ENCODE measurements at regions not wholly inside any gene's neighbourhood (a gene's known extent, or its start where the extent isn't known, plus 50 kb on each side); places are given as distances from the start of the nearest gene placed in this dataset.

DNA sequence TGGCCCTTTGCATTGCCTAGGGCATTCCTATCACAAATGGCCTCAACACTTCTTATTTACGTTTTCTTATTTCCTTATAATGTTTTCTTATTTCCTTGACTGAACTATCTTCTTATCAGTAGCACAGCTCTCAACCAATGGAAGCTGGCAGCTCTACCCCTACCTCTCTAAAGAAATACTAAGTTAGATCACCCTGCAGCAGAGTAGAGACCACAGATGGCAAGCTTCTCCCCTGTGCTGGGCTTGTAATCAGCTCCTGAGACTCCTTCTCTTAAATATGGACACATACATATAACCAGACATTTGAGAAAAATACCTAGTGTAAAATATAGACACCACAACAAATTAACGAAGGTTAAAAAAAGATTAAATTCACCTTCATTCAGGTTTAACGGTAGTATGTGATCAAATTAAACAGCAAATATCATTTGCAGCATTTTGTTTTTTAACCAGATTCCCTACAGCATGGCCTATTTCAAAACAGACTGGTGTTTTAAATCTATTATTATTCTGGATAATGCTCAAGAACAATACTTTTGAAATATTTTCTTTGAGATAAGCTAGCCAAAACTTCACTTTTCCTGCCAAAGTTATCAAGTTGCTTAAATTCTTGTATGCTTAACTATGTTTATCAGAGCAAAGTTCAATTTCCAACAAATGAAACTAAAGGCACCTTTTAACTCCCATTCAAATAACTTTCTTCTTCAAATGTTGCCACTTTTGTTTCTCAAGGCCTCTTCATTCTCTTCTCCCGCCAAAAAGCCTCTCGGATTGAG, 54.3 kb downstream of the SLC41A2 start:
- Histone ChIP-seq H3K9me3 (ENCODE audit: insufficient read depth in 2 of 2, low read depth in 1 of 2, low read length in 1 of 2) (no peaks in the 10 kb centered on the region), H2BK120ac (replicated peaks; ENCODE audit: low read depth, low read length) (no peak overlapping the region), H3K4ac (replicated peaks; ENCODE audit: insufficient read length, low read depth, low read length) (no peak overlapping the region), H4K5ac (ENCODE audit: insufficient read length, low read depth, low read length) (no peak overlapping the region), H3K4me2 (ENCODE audit: insufficient read depth in 1 of 2, low read depth in 2 of 2, low read length in 2 of 2) (no peak overlapping the region), H3K23ac (ENCODE audit: insufficient read length) (no peak overlapping the region), H3K36me3 (ENCODE audit: control insufficient read depth in 2 of 4, insufficient read depth in 4 of 4, low read length in 3 of 4) (no peaks in the 10 kb centered on the region; a peak in 1 of 8 replicates), H2AK5ac (ENCODE audit: low read depth, low read length) (no peak overlapping the region), H4K20me1 (replicated peaks in 1 of 2; ENCODE audit: control insufficient read depth in 1 of 2, insufficient read depth in 2 of 2, low read length in 2 of 2) (no peaks in the 10 kb centered on the region), H3K79me2 (ENCODE audit: control insufficient read depth in 1 of 2, insufficient read depth in 2 of 2, low read length in 2 of 2) (no peaks in the 10 kb centered on the region), H4K8ac (ENCODE audit: extremely low read depth, insufficient read depth, low read length) (no peak overlapping the region), H3K14ac (ENCODE audit: insufficient read length) (no peak overlapping the region), H3K27ac (ENCODE audit: low read depth, low read length) (no peak overlapping the region), H2BK5ac (ENCODE audit: low read depth, low read length) (no peak overlapping the region), H3K9ac (replicated peaks in 1 of 4; ENCODE audit: extremely low read depth in 1 of 4, low read depth in 3 of 4, low read length in 3 of 4) (no peak overlapping the region), H3K27me3 (replicated peaks in 1 of 4; ENCODE audit: control insufficient read depth in 3 of 4, extremely low read depth in 1 of 4, insufficient read depth in 3 of 4, low read length in 3 of 4) (no peaks in the 10 kb centered on the region), H2BK15ac (ENCODE audit: low read length) (no peak overlapping the region), H2AFZ (ENCODE audit: low read length) (no peak overlapping the region), H3K56ac (replicated peaks; ENCODE audit: insufficient read length, low read depth, low read length) (no peak overlapping the region), H3K79me1 (ENCODE audit: low read depth, low read length) (no peaks in the 10 kb centered on the region), H3K4me3 (ENCODE audit: extremely low read depth in 1 of 4, insufficient read depth in 2 of 4, low read depth in 3 of 4, low read length in 4 of 4) (no peak overlapping the region), H2BK12ac (ENCODE audit: low read depth, low read length) (no peak overlapping the region), H2BK20ac (ENCODE audit: low read length) (no peak overlapping the region), H4K91ac (replicated peaks; ENCODE audit: insufficient read length, low read length) (no peak overlapping the region), H3K4me1 (replicated peaks in 1 of 4; ENCODE audit: control insufficient read depth in 3 of 4, insufficient read depth in 4 of 4, low read length in 3 of 4) (no peaks in the 10 kb centered on the region), H3K23me2 (ENCODE audit: low read depth, low read length) (no peaks in the 10 kb centered on the region), H3K18ac (ENCODE audit: extremely low read depth, low read length) (no peak overlapping the region)
- TF ChIP-seq SIN3A (conservative IDR thresholded peaks at IDR 0.05 in 1 of 2, IDR thresholded peaks at IDR 0.05 in 1 of 2; ENCODE audit: low read depth in 1 of 2, low read length in 2 of 2): no peak
- TF ChIP-seq CREB1 (IDR thresholded peaks at IDR 0.05): no peak
- TF ChIP-seq, protein P1, sequence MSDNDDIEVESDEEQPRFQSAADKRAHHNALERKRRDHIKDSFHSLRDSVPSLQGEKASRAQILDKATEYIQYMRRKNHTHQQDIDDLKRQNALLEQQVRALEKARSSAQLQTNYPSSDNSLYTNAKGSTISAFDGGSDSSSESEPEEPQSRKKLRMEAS (IDR thresholded peaks at IDR 0.05): no peak
- no peak for TF ChIP-seq HDAC6 (IDR thresholded peaks at IDR 0.05; ENCODE audit: low read depth, low read length)
- no peak for TF ChIP-seq CBX5 (IDR thresholded peaks at IDR 0.05; ENCODE audit: low read depth, low read length)
- TF ChIP-seq TAF1 (IDR thresholded peaks at IDR 0.05; ENCODE audit: low read depth, low read length): no peak
- TF ChIP-seq ZNF274 (IDR thresholded peaks at IDR 0.05; ENCODE audit: borderline replicate concordance, extremely low read depth, low read length): no peak
- no peak for TF ChIP-seq CTBP2 (IDR thresholded peaks at IDR 0.05; ENCODE audit: borderline replicate concordance, insufficient read depth, insufficient read length, low read length)
- no peak for TF ChIP-seq NANOG (IDR thresholded peaks at IDR 0.05; ENCODE audit: insufficient read depth, low read depth, low read length, poor library complexity, severe bottlenecking)
- ChIA-PET POLR2A (ENCODE audit: partially characterized antibody) (no interaction called here), CTCF (ENCODE audit: partially characterized antibody) (interaction anchor here (0.7 kb wide), 1 partner anchor 151 kb away, joined by 4 read pairs; no protein-coding TSS in a partner anchor)
- FAIRE-seq: no peak
- WGBS, 2 experiments (ENCODE audit: extremely low coverage in 1 of 2, insufficient coverage in 1 of 2, insufficient read length in 1 of 2, insufficient replicate concordance in 2 of 2, low coverage in 1 of 2, low lambda C conversion rate in 2 of 2, missing lambda C conversion rate in 1 of 2): 92% methylated on average over 5 of the region's 5 CpGs; no CpG with 5 or more reads in 1 of the 2 experiments
- DNase-seq (ENCODE audit: low read depth in 1 of 2, low spot score in 2 of 2): no peak

Measured in H1 (cell line).